Panc1 (cell line): ENCODE measurements at regions not wholly inside any gene's neighbourhood (a gene's known extent, or its start where the extent isn't known, plus 50 kb on each side); places are given as distances from the start of the nearest gene placed in this dataset.

Source experiments
- CTCF ChIP-seq: fragments of 450-650 bp; IDR thresholded peaks from 2 replicates; pipeline ENCODE4 v1.5.1; 2017; ENCODE audit warnings: mild to moderate bottlenecking
- POLR2AphosphoS5 ChIP-seq: IDR thresholded peaks from 2 replicates; pipeline ENCODE4 v1.6.1; 2012; ENCODE audit warnings: mild to moderate bottlenecking, low read depth, low read length, moderate library complexity
- SIN3A ChIP-seq: IDR thresholded peaks from 2 replicates; pipeline ENCODE4 v1.6.1; 2012; ENCODE audit warnings: low read depth, mild to moderate bottlenecking, low read length, moderate library complexity, borderline replicate concordance; ENCODE audit not compliant: insufficient read depth
- TCF7L2 ChIP-seq: IDR thresholded peaks from 2 replicates; pipeline ENCODE4 v1.6.1; 2011; ENCODE audit warnings: mild to moderate bottlenecking, low read depth, low read length, inconsistent platforms
- TF ChIP-seq, protein P1 (sequence below), 2 experiments: IDR thresholded peaks; 2 replicates each; pipeline ENCODE4 v1.6.1; 2011 to 2012; ENCODE audit warnings: low read depth in 2 of 2, control low read depth in 1 of 2, low read length in 1 of 2, mild to moderate bottlenecking in 1 of 2, moderate library complexity in 1 of 2; ENCODE audit not compliant: insufficient read depth in 1 of 2

DNA sequence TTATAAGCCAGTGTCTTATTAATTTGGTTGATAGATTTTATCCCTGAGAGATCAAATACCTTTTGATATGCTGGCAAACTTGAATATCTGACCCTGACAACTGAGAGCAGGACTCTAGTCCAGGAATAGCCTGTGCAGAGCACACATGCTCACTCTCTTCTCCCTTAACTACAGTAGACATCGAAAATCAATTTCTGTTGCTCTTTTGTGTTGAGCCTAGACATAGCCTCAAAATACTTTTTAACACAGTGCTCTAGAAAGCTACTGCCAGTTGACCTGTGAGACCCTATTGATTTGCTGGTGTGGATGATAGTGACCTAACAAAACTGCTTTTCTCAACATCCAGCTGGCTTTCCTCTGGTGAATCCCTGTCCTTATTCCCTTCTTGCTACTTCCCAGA, 86.4 kb upstream of the ANKRD28 start:
- TF ChIP-seq CTCF (no peak), POLR2AphosphoS5 (no peak), SIN3A (no peak), TCF7L2 (no peak)
- TF ChIP-seq, protein P1, sequence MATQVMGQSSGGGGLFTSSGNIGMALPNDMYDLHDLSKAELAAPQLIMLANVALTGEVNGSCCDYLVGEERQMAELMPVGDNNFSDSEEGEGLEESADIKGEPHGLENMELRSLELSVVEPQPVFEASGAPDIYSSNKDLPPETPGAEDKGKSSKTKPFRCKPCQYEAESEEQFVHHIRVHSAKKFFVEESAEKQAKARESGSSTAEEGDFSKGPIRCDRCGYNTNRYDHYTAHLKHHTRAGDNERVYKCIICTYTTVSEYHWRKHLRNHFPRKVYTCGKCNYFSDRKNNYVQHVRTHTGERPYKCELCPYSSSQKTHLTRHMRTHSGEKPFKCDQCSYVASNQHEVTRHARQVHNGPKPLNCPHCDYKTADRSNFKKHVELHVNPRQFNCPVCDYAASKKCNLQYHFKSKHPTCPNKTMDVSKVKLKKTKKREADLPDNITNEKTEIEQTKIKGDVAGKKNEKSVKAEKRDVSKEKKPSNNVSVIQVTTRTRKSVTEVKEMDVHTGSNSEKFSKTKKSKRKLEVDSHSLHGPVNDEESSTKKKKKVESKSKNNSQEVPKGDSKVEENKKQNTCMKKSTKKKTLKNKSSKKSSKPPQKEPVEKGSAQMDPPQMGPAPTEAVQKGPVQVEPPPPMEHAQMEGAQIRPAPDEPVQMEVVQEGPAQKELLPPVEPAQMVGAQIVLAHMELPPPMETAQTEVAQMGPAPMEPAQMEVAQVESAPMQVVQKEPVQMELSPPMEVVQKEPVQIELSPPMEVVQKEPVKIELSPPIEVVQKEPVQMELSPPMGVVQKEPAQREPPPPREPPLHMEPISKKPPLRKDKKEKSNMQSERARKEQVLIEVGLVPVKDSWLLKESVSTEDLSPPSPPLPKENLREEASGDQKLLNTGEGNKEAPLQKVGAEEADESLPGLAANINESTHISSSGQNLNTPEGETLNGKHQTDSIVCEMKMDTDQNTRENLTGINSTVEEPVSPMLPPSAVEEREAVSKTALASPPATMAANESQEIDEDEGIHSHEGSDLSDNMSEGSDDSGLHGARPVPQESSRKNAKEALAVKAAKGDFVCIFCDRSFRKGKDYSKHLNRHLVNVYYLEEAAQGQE (IDR thresholded peaks at IDR 0.05; ENCODE audit: insufficient read depth in 1 of 2, low read depth in 2 of 2, low read length in 1 of 2): no peak
